A549 (cell line): ENCODE measurements at regions not wholly inside any gene's neighbourhood (a gene's known extent, or its start where the extent isn't known, plus 50 kb on each side); places are given as distances from the start of the nearest gene placed in this dataset.

Experiments used
- ATAC-seq, 2 experiments: fragments of 200-7000 bp in 1 of 2; fragments of >200 bp in 1 of 2; cut with Nextera tagmentation in 1 of 2; cut with Tn5 transposase in 1 of 2; 3 replicates each; pipeline versions ENCODE4 v1.8.0 to v1.9.1; 2018 to 2020; ENCODE audit warnings: mild to moderate bottlenecking in 1 of 2, moderate library complexity in 1 of 2
- CTCF ChIA-PET: fragments of 300-600 bp; sonication (Branson Sonifier 250); formaldehyde crosslinking; extraction: SDS; loops from one replicate; lab custom pipeline; 2021; ENCODE audit warnings: antibody characterized with exemption, inconsistent platforms; lab: Yijun Ruan, JAX
- POLR2A ChIA-PET: fragments of 350-600 bp; formaldehyde crosslinking; extraction: SDS; loops from one replicate; lab custom pipeline; 2021; ENCODE audit warnings: antibody characterized with exemption, inconsistent platforms; lab: Yijun Ruan, JAX
- DNase-seq, 2 experiments: peaks; one replicate each; pipeline versions ENCODE4 v3.0.0 to v3.0.0-alpha.2; 2011 to 2016; ENCODE audit warnings: low read depth in 1 of 2, low spot score in 1 of 2
- FAIRE-seq: peaks from 2 replicates; lab custom pipeline; 2011; peaks lifted over from hg19 to GRCh38; lab: Jason Lieb, UNC
- H3K27ac ChIP-seq, 2 experiments: fragments of >200 bp; sonication (Bioruptor Twin); formaldehyde crosslinking; 3 replicates each; pipeline ENCODE4 v1.5.1; 2016 to 2017
- H3K4me1 ChIP-seq: fragments of >200 bp; sonication (Bioruptor Twin); formaldehyde crosslinking; 3 replicates; pipeline ENCODE4 v1.6.1; 2016
- H3K4me2 ChIP-seq: fragments of >200 bp; sonication (Bioruptor Twin); formaldehyde crosslinking; 3 replicates; pipeline ENCODE4 v1.6.1; 2016
- H3K4me3 ChIP-seq: fragments of >200 bp; sonication (Bioruptor Twin); formaldehyde crosslinking; 3 replicates; pipeline ENCODE4 v1.5.1; 2016
- H3K9me3 ChIP-seq: fragments of >200 bp; sonication (Bioruptor Twin); formaldehyde crosslinking; 3 replicates; pipeline ENCODE4 v1.6.1; 2016
- ATOH8 ChIP-seq: fragments of 250-450 bp; sonication (Bioruptor Pico); IDR thresholded peaks from 2 replicates; pipeline ENCODE4 v1.5.0; 2020; ENCODE audit warnings: low read depth, mild to moderate bottlenecking, moderate library complexity
- CBX8 ChIP-seq: fragments of 200-600 bp; sonication (generic); IDR thresholded peaks from 2 replicates; pipeline ENCODE4 v1.6.1; 2016
- CEBPB ChIP-seq, 2 experiments: fragments of >200 bp in 1 of 2; sonication (Bioruptor Twin) in 1 of 2; formaldehyde crosslinking in 1 of 2; IDR thresholded peaks; 2 replicates each; pipeline ENCODE4 v1.6.1; 2012 to 2016
- CTCF ChIP-seq: fragments of >200 bp; sonication (Bioruptor Twin); formaldehyde crosslinking; IDR thresholded peaks from 3 replicates; pipeline ENCODE4 v1.5.1; 2016
- E2F6 ChIP-seq: IDR thresholded peaks from 2 replicates; pipeline ENCODE4 v1.6.1; 2012; ENCODE audit warnings: low read depth, borderline replicate concordance
- EHMT2 ChIP-seq: fragments of 200-600 bp; sonication (generic); IDR thresholded peaks from 2 replicates; pipeline ENCODE4 v1.6.1; 2016; ENCODE audit warnings: antibody characterized with exemption, low read depth, mild to moderate bottlenecking, moderate library complexity
- ELK1 ChIP-seq: fragments of 150-350 bp; IDR thresholded peaks from 2 replicates; pipeline ENCODE4 v1.6.1; 2014; ENCODE audit warnings: low read depth, mild to moderate bottlenecking, low read length
- EP300 ChIP-seq, 2 experiments: fragments of >200 bp; sonication (Bioruptor Twin); formaldehyde crosslinking; IDR thresholded peaks; 2 replicates in 1 of 2; 3 replicates in 1 of 2; pipeline ENCODE4 v1.6.1; 2016 to 2017
- GATA3 ChIP-seq: IDR thresholded peaks from 2 replicates; pipeline ENCODE4 v1.6.1; 2012; ENCODE audit warnings: borderline replicate concordance
- HDAC2 ChIP-seq: fragments of 200-600 bp; sonication (generic); IDR thresholded peaks from 2 replicates; pipeline ENCODE4 v1.6.1; 2016
- HEYL ChIP-seq: fragments of 250-450 bp; sonication (Bioruptor Pico); IDR thresholded peaks from 2 replicates; pipeline ENCODE4 v1.8.0; 2021; ENCODE audit warnings: mild to moderate bottlenecking, moderate library complexity
- HOXB5 ChIP-seq: fragments of 250-450 bp; sonication (Bioruptor Pico); IDR thresholded peaks from 2 replicates; pipeline ENCODE4 v1.5.0; 2020; ENCODE audit warnings: mild to moderate bottlenecking, moderate library complexity
- JUNB ChIP-seq: fragments of >200 bp; sonication (Bioruptor Twin); formaldehyde crosslinking; IDR thresholded peaks from 2 replicates; pipeline ENCODE4 v1.6.1; 2016
- MAFK ChIP-seq: fragments of 450-650 bp; IDR thresholded peaks from 2 replicates; pipeline ENCODE4 v1.6.1; 2014; ENCODE audit not compliant: partially characterized antibody
- MAX ChIP-seq: IDR thresholded peaks from 2 replicates; pipeline ENCODE4 v1.6.1; 2012
- MYC ChIP-seq: IDR thresholded peaks from 2 replicates; pipeline ENCODE4 v1.6.1; 2012; ENCODE audit warnings: mild to moderate bottlenecking, inconsistent platforms, low read length, improper control_type of control experiment, borderline replicate concordance
- RAD21 ChIP-seq, 2 experiments: fragments of >200 bp in 1 of 2; sonication (Bioruptor Twin) in 1 of 2; formaldehyde crosslinking in 1 of 2; IDR thresholded peaks in 1 of 2; conservative IDR thresholded peaks in 1 of 2; 2 replicates in 1 of 2; 3 replicates in 1 of 2; pipeline ENCODE4 v1.6.1; 2012 to 2018; ENCODE audit warnings: inconsistent platforms in 1 of 2
- RCOR1 ChIP-seq: fragments of 150-350 bp; IDR thresholded peaks from 2 replicates; pipeline ENCODE4 v1.6.1; 2014; ENCODE audit warnings: antibody characterized with exemption, low read length, low read depth
- REST ChIP-seq: fragments of 200-600 bp; sonication (generic); IDR thresholded peaks from 2 replicates; pipeline ENCODE4 v1.6.1; 2016; ENCODE audit warnings: antibody characterized with exemption, mild to moderate bottlenecking, moderate library complexity
- SMC3 ChIP-seq: fragments of >200 bp; sonication (Bioruptor Twin); formaldehyde crosslinking; IDR thresholded peaks from 3 replicates; pipeline ENCODE4 v1.6.1; 2018; ENCODE audit warnings: inconsistent platforms
- TFCP2L1 ChIP-seq: fragments of 250-450 bp; sonication (Bioruptor Pico); IDR thresholded peaks from 2 replicates; pipeline ENCODE4 v1.5.0; 2021; ENCODE audit warnings: mild to moderate bottlenecking
- USF2 ChIP-seq: fragments of 450-650 bp; IDR thresholded peaks from 2 replicates; pipeline ENCODE4 v1.6.1; 2014; ENCODE audit warnings: antibody characterized with exemption
- ZC3H11A ChIP-seq: fragments of 450-650 bp; IDR thresholded peaks from 2 replicates; pipeline ENCODE4 v1.6.1; 2014; ENCODE audit warnings: antibody characterized with exemption, mild to moderate bottlenecking
- ZFP36 ChIP-seq: fragments of 450-650 bp; IDR thresholded peaks from 2 replicates; pipeline ENCODE4 v1.6.1; 2014; ENCODE audit warnings: borderline replicate concordance; ENCODE audit not compliant: partially characterized antibody
- ZNF302 ChIP-seq: fragments of 250-450 bp; sonication (Bioruptor Pico); IDR thresholded peaks from 2 replicates; pipeline ENCODE4 v1.9.0; 2021; ENCODE audit warnings: inconsistent platforms, mild to moderate bottlenecking, moderate library complexity
- ZSCAN20 ChIP-seq: fragments of 250-450 bp; sonication (Bioruptor Pico); IDR thresholded peaks from 2 replicates; pipeline ENCODE4 v1.8.0; 2022; ENCODE audit warnings: mild to moderate bottlenecking, moderate library complexity
- WGBS: methylation state at CpG from one replicate; pipeline ENCODE4 v1.1.6; 2017; ENCODE audit errors: missing lambda C conversion rate; 5-methylcytosine and 5-hydroxymethylcytosine counted together

GRCh38 chr5:12071455-12071854 lies 167.2 kb upstream of the CTNND2 start:
- ATAC-seq (no peak), DNase-seq (no peak), FAIRE-seq (no peak)
- POLR2A ChIA-PET, result no interaction called here
- WGBS, result 3% methylated on average over 2 of the region's 2 CpGs
- TF ChIP-seq EP300 (IDR thresholded peaks at IDR 0.05), result no peak
- no peak for TF ChIP-seq MYC
- no peak for TF ChIP-seq GATA3
- no peak for TF ChIP-seq USF2
- no peak for TF ChIP-seq ELK1
- no peak for TF ChIP-seq ZNF302 (CRISPR knock-in tag)
- TF ChIP-seq TFCP2L1 (CRISPR knock-in tag), result no peak
- no peak for TF ChIP-seq ZFP36
- TF ChIP-seq ZC3H11A, result no peak
- TF ChIP-seq MAFK, result no peak
- TF ChIP-seq HEYL (CRISPR knock-in tag), result no peak
- no peak for TF ChIP-seq EHMT2
- no peaks in the 10 kb centered on the region for H3K4me1 ChIP-seq
- CTCF ChIA-PET, result no interaction called here
- no peak overlapping the region for H3K4me2 ChIP-seq
- no peak overlapping the region for H3K27ac ChIP-seq
- no peaks in the 10 kb centered on the region for H3K9me3 ChIP-seq
- no peak overlapping the region for H3K4me3 ChIP-seq

- 51% methylated on average over 5 of the region's 5 CpGs for WGBS
- DNase-seq (peak in 1 of 2 experiments; percentile 49), ATAC-seq (0 out of 6 replicates have a peak, but pooled peaks of 1 of the 2 experiments have one; percentile 44), FAIRE-seq (no peak)
- no peak overlapping the region for H3K27ac ChIP-seq
- CTCF ChIA-PET, result interaction anchor here (0.8 to 3.3 kb wide), 5 partner anchors 68 to 1328 kb away, joined by 3 to 11 read pairs (median 3); no protein-coding TSS in a partner anchor
- POLR2A ChIA-PET, result no interaction called here
- H3K4me2 ChIP-seq, result no peak overlapping the region
- TF ChIP-seq RCOR1 (no peak), EP300 (IDR thresholded peaks at IDR 0.05) (no peak), CBX8 (no peak), MYC (no peak), CTCF (peak; percentile 54), MAFK (no peak), HOXB5 (no peak), ZNF302 (CRISPR knock-in tag) (no peak), REST (no peak), RAD21 (conservative IDR thresholded peaks at IDR 0.05 in 1 of 2, IDR thresholded peaks at IDR 0.05 in 1 of 2) (peak; percentile 58 to 64), CEBPB (IDR thresholded peaks at IDR 0.05) (no peak), ATOH8 (CRISPR knock-in tag) (no peak), ZSCAN20 (no peak), ELK1 (no peak), MAX (no peak), HDAC2 (no peak), SMC3 (peak; percentile 42; the same call in 2 of the 3 replicates), JUNB (no peak), E2F6 (no peak)
- no peaks in the 10 kb centered on the region for H3K4me1 ChIP-seq
- 0 out of 3 replicates have a peak, but pooled peaks cover 3% of the 10 kb centered on the region for H3K9me3 ChIP-seq
- no peak overlapping the region for H3K4me3 ChIP-seq
Measured at GRCh38 chr5:12023614-12024241, 119.5 kb upstream of the CTNND2 start.
